ENCODE measurements at regions not wholly inside any gene's neighbourhood (a gene's known extent, or its start where the extent isn't known, plus 50 kb on each side); places are given as distances from the start of the nearest gene placed in this dataset.

GRCh38 chr10:91726355-91726754, 71.9 kb upstream of the TNKS2 start:
- no peak overlapping the region for H3K4me3 ChIP-seq (ENCODE audit: insufficient read length, low read depth)
- H3K4me1 ChIP-seq (ENCODE audit: insufficient read depth, insufficient read length), result no peaks in the 10 kb centered on the region
- H3K27me3 ChIP-seq (ENCODE audit: insufficient read depth, insufficient read length), result no peaks in the 10 kb centered on the region

GRCh38 chr10:91724933-91725332, 73.3 kb upstream of the TNKS2 start:
- H3K27me3 ChIP-seq (ENCODE audit: insufficient read depth, insufficient read length), result no peaks in the 10 kb centered on the region
- H3K9ac ChIP-seq (ENCODE audit: insufficient read length, low read depth), result no peak overlapping the region
- no peaks in the 10 kb centered on the region for H3K4me1 ChIP-seq (ENCODE audit: insufficient read depth, insufficient read length)
- DNase-seq (ENCODE audit: low read depth, low spot score), result no peak
- H3K36me3 ChIP-seq (ENCODE audit: insufficient read depth, insufficient read length, low read length), result no peaks in the 10 kb centered on the region
- no peaks in the 10 kb centered on the region for H3K9me3 ChIP-seq (ENCODE audit: insufficient read depth, low read length)
- no peak overlapping the region for H3K4me3 ChIP-seq (ENCODE audit: insufficient read length, low read depth)
- TF ChIP-seq ZNF274 (IDR thresholded peaks at IDR 0.05; ENCODE audit: low read depth, low read length) (no peak), SUZ12 (IDR thresholded peaks at IDR 0.05; ENCODE audit: extremely low read depth, insufficient read depth, insufficient read length) (no peak), YY1 (IDR thresholded peaks at IDR 0.05; ENCODE audit: insufficient read depth, insufficient read length) (no peak)

More at GRCh38 chr10:91726355-91726754, 71.9 kb upstream of the TNKS2 start:
- no peak for DNase-seq (ENCODE audit: low read depth, low spot score)
- no peak overlapping the region for H3K9ac ChIP-seq (ENCODE audit: insufficient read length, low read depth)
- no peak for TF ChIP-seq SUZ12 (IDR thresholded peaks at IDR 0.05; ENCODE audit: extremely low read depth, insufficient read depth, insufficient read length)
- no peak for TF ChIP-seq ZNF274 (IDR thresholded peaks at IDR 0.05; ENCODE audit: low read depth, low read length)
- no peak for TF ChIP-seq YY1 (IDR thresholded peaks at IDR 0.05; ENCODE audit: insufficient read depth, insufficient read length)
- H3K9me3 ChIP-seq (ENCODE audit: insufficient read depth, low read length), result no peaks in the 10 kb centered on the region
- no peaks in the 10 kb centered on the region for H3K36me3 ChIP-seq (ENCODE audit: insufficient read depth, insufficient read length, low read length)

DNA sequence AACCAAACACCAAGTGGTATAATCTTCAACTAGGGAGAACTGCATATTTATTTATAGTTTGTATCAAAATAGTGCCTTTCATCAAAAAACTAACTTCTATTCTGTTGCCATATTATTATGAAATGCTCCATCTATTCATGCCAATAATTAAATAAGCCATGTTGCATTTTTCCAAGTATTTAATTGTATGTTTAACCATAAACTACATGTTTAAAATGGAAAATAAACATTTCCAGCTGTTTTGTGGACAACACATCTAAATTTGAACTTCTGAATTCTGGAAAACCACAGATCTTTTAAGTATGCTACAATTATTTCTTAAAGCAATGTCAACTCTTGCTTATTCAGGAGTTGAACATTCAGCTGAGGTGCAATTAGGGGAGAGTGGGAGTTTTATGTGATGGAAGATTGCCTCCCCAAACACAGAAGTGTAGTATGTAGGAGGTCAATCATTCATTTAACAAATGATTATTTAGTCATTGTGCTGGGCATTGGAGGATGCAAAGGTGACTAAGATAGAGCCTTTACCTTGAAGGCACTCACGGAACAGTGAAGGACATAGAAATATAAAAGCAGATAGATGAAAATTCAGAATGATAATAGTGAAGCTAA, 80.7 kb upstream of the PPP1R3C start:
- Histone ChIP-seq H3K9me3 (ENCODE audit: insufficient read depth, low read length) (no peaks in the 10 kb centered on the region), H3K4me3 (ENCODE audit: insufficient read length, low read depth) (no peak overlapping the region), H3K27me3 (ENCODE audit: insufficient read depth, insufficient read length) (no peaks in the 10 kb centered on the region), H3K36me3 (ENCODE audit: insufficient read depth, insufficient read length, low read length) (no peaks in the 10 kb centered on the region), H3K4me1 (ENCODE audit: insufficient read depth, insufficient read length) (no peaks in the 10 kb centered on the region), H3K9ac (ENCODE audit: insufficient read length, low read depth) (no peak overlapping the region)
- no peak for DNase-seq (ENCODE audit: low read depth, low spot score)
- TF ChIP-seq YY1 (IDR thresholded peaks at IDR 0.05; ENCODE audit: insufficient read depth, insufficient read length) (no peak), SUZ12 (IDR thresholded peaks at IDR 0.05; ENCODE audit: extremely low read depth, insufficient read depth, insufficient read length) (no peak), ZNF274 (IDR thresholded peaks at IDR 0.05; ENCODE audit: low read depth, low read length) (no peak)

GRCh38 chr10:91711885-91712680, 79.2 kb upstream of the PPP1R3C start:
- no peak for TF ChIP-seq SUZ12 (IDR thresholded peaks at IDR 0.05; ENCODE audit: extremely low read depth, insufficient read depth, insufficient read length)
- no peak for TF ChIP-seq ZNF274 (IDR thresholded peaks at IDR 0.05; ENCODE audit: low read depth, low read length)
- no peak for TF ChIP-seq YY1 (IDR thresholded peaks at IDR 0.05; ENCODE audit: insufficient read depth, insufficient read length)
- H3K4me1 ChIP-seq (ENCODE audit: insufficient read depth, insufficient read length), result no peaks in the 10 kb centered on the region
- no peak for DNase-seq (ENCODE audit: low read depth, low spot score)
- H3K27me3 ChIP-seq (ENCODE audit: insufficient read depth, insufficient read length), result no peaks in the 10 kb centered on the region
- no peaks in the 10 kb centered on the region for H3K36me3 ChIP-seq (ENCODE audit: insufficient read depth, insufficient read length, low read length)
- no peaks in the 10 kb centered on the region for H3K9me3 ChIP-seq (ENCODE audit: insufficient read depth, low read length)
- no peak overlapping the region for H3K9ac ChIP-seq (ENCODE audit: insufficient read length, low read depth)
- H3K4me3 ChIP-seq (ENCODE audit: insufficient read length, low read depth), result no peak overlapping the region

DNA sequence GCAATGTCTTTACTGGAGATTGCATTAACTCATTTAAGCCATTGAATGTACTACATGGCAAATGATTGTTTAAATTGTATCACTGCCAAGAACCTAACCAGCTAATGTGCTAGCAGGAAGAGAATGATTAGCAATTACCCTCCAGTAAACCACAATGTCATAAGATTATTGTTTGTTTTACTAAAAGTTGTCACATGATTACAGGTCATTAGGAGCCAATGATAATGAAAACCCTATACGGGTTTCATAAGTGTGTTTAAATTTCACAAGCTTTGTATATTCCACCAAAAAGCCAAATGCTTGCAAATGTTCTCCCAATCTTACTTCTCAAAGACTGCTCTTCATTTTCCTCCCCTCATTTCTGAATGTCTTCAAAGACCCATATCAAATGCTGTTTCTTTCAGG, 76.5 kb upstream of the PPP1R3C start:
- no peaks in the 10 kb centered on the region for H3K4me1 ChIP-seq (ENCODE audit: insufficient read depth, insufficient read length)
- no peaks in the 10 kb centered on the region for H3K27me3 ChIP-seq (ENCODE audit: insufficient read depth, insufficient read length)
- no peak for DNase-seq (ENCODE audit: low read depth, low spot score)
- no peak for TF ChIP-seq YY1 (IDR thresholded peaks at IDR 0.05; ENCODE audit: insufficient read depth, insufficient read length)
- no peak for TF ChIP-seq ZNF274 (IDR thresholded peaks at IDR 0.05; ENCODE audit: low read depth, low read length)
- no peak for TF ChIP-seq SUZ12 (IDR thresholded peaks at IDR 0.05; ENCODE audit: extremely low read depth, insufficient read depth, insufficient read length)
- H3K36me3 ChIP-seq (ENCODE audit: insufficient read depth, insufficient read length, low read length), result no peaks in the 10 kb centered on the region
- H3K4me3 ChIP-seq (ENCODE audit: insufficient read length, low read depth), result no peak overlapping the region
- no peak overlapping the region for H3K9ac ChIP-seq (ENCODE audit: insufficient read length, low read depth)
- no peaks in the 10 kb centered on the region for H3K9me3 ChIP-seq (ENCODE audit: insufficient read depth, low read length)

DNA sequence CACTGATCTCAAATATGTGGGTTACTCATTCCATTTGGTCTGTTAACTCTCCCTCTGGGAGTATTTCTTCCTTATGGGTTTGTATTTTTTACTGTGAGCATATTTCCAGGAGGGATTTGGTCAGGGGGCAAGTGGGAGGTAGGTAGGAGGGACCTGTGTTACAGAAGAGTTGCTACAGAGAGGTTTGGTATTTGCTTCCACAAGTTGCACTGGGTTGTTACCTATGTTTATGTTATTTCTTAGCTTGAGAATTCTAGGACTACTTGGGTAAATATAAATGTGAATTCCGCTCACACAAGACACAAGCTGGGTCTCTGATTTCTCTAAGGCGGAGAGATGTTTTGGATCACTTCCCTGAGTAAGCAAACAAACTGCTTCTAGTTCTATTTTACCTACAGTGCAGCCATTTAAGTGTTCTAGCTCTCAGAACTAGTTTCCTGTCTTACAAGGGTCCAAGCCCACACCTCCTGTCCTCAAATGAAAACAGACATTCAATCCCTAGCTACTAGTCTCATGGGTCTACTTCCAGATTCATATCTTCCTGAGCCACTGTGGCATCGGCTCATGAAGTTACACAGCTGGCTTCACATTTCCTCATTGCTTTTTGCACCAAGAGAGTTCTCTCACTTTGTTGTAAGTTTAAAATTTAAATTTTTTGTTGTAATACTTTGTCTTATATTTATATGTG, 75.4 kb upstream of the PPP1R3C start:
- no peak for DNase-seq (ENCODE audit: low read depth, low spot score)
- TF ChIP-seq SUZ12 (IDR thresholded peaks at IDR 0.05; ENCODE audit: extremely low read depth, insufficient read depth, insufficient read length) (no peak), YY1 (IDR thresholded peaks at IDR 0.05; ENCODE audit: insufficient read depth, insufficient read length) (no peak), ZNF274 (IDR thresholded peaks at IDR 0.05; ENCODE audit: low read depth, low read length) (no peak)
- H3K9ac ChIP-seq (ENCODE audit: insufficient read length, low read depth), result no peak overlapping the region
- no peaks in the 10 kb centered on the region for H3K27me3 ChIP-seq (ENCODE audit: insufficient read depth, insufficient read length)
- no peaks in the 10 kb centered on the region for H3K9me3 ChIP-seq (ENCODE audit: insufficient read depth, low read length)
- H3K4me1 ChIP-seq (ENCODE audit: insufficient read depth, insufficient read length), result no peaks in the 10 kb centered on the region
- no peak overlapping the region for H3K4me3 ChIP-seq (ENCODE audit: insufficient read length, low read depth)
- H3K36me3 ChIP-seq (ENCODE audit: insufficient read depth, insufficient read length, low read length), result no peaks in the 10 kb centered on the region

GRCh38 chr10:91707236-91707635, 74.4 kb upstream of the PPP1R3C start:
- H3K4me1 ChIP-seq (ENCODE audit: insufficient read depth, insufficient read length), result no peaks in the 10 kb centered on the region
- TF ChIP-seq ZNF274 (IDR thresholded peaks at IDR 0.05; ENCODE audit: low read depth, low read length) (no peak), YY1 (IDR thresholded peaks at IDR 0.05; ENCODE audit: insufficient read depth, insufficient read length) (no peak)
- H3K4me3 ChIP-seq (ENCODE audit: insufficient read length, low read depth), result no peak overlapping the region

More at GRCh38 chr10:91707236-91707635, 74.4 kb upstream of the PPP1R3C start:
- DNase-seq (ENCODE audit: low read depth, low spot score), result peak; percentile 8
- Histone ChIP-seq H3K36me3 (ENCODE audit: insufficient read depth, insufficient read length, low read length) (no peaks in the 10 kb centered on the region), H3K9ac (ENCODE audit: insufficient read length, low read depth) (no peak overlapping the region), H3K27me3 (ENCODE audit: insufficient read depth, insufficient read length) (no peaks in the 10 kb centered on the region), H3K9me3 (ENCODE audit: insufficient read depth, low read length) (no peaks in the 10 kb centered on the region)

Data from NT2/D1 (cell line).